ENCODE measurements at regions not wholly inside any gene's neighbourhood (a gene's known extent, or its start where the extent isn't known, plus 50 kb on each side); places are given as distances from the start of the nearest gene placed in this dataset.

DNA sequence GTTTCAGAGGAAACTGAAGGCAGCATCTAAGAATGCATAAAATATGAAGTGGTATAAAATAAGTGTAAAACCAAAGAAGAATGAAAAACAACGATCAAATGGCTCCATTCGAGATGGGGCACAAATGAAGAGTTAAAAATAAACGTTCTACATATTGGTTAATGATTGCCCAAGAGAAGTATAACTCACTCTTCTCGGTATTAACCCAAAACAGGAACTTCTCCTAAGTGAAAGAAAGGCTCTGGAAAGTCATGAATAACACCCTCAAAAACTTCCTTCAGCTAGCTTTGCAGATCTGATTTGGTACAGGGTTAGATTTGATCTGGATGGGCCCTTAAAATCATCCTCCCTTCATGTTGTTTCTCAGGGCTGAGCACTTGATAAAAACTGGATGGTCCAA is 94.3 kb upstream of the ADO start:
- no peak for DNase-seq

GRCh38 chr10:62715383-62715782 is 89.1 kb upstream of the ADO start:
- DNase-seq: no peak

DNA sequence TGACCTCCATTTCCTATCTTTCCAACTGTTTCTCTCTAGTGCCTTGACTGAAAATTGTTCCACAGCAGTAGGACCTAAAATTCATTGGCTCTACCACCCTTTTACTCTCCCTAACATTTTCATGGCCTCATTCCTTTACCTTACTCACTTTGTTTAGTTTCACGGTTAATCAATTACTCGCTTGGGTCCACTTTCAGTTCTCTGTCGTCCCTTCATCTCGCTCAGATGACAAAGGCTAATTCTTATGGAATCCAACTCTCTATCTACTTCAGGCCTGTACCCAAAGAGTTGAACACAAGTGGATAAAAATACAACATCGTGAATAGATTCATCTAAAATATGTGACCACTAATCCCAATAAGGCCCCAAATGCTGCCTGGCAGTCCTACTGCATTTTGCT is 85.9 kb upstream of the ADO start:
- DNase-seq: no peak

DNA sequence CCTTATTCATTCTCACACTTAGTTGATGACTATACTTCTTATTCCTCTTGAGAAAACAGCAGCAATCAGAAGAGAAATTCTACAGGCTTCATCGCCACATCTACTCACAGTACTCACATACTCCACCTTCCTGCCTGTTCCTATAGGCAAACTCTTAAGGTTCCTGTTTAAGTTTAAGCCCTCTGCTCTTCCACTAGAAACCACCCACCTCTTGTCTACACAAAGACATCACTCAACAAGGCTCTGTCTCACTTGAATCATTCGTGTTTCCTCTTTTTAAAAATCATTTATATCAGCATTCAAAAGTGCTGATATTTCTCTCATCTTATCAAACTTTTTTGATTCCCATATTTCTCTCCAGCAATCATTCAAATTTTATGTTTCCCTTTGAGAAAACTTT is 85.5 kb upstream of the ADO start:
- DNase-seq: no peak

DNA sequence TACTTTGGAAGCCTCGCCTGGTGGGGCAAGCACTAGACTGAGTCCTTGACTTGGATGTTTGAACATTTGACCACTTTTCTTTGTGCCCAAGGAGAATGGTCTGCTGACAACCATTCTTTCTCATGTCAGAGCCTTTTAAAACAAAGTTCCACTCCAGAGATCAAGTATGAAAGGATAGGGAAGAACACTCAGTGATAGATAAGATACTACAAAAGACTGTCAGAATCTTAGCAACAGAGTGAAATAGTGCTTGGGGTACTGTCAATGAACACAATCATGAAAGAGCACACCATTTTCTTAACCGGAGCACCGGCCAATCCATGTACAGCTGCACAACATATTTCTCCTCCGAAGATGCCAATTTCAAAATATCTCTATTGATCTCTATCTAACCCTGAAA is 82.8 kb upstream of the ADO start:
- DNase-seq: no peak

DNA sequence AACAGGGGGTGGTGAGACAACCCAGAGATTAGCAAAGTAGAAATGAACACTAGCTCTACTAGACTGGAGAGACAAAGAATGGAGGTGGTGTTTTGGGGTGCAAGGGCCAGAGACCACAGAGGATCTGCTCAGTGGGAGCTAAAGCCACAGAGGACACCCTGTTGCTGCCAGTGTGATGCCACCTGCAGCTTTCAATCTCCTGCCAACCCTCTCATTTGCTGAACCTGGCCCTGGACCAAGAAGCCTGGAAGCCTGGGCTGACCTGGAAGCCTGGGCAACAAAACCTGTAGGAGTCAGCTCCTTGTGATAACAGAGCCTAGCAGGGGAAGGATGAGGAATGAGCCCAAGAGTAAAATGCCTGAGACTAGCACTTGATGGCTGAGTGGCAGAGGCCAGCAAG is 81.1 kb upstream of the ADO start:
- no peak for DNase-seq

DNA sequence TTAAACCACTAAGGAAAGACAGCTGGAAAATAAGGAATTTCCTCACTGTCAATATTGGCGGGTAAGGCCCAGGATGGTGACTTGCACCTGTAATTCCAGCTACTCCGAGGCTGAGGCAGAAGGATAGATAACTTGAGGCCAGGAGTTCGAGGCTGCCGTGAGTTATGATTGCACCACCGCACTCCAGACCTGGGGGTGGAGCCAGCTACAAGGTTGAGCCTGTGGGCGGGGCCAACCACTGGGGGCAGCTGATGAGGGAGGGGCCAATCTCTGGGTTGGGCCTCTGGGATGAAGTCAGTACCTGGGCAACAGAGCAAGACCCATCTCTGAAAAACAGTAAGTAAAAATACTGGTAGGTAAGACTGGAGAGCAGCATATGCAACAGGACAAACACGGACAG is 80.1 kb upstream of the ADO start:
- DNase-seq: no peak

DNA sequence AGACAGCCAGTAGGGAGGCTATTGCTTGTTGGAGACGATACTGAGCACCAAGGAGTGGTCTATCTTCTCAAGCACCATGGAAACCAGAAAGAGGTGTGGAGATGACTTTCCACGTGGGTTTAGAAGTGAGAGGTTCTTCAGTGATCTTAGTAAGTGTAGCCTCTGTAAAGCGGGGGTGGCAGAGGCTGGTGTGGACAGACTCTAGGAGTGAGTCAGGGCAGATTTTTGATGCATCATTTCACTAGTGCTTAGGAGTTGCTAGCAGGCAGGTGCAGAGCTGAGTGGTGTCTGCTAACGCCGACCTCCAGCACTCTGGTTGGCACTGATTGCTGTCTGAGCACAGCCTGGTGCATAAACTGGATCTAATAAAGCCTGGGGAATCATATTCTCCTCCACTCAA is 78.4 kb upstream of the ADO start:
- DNase-seq: no peak

DNA sequence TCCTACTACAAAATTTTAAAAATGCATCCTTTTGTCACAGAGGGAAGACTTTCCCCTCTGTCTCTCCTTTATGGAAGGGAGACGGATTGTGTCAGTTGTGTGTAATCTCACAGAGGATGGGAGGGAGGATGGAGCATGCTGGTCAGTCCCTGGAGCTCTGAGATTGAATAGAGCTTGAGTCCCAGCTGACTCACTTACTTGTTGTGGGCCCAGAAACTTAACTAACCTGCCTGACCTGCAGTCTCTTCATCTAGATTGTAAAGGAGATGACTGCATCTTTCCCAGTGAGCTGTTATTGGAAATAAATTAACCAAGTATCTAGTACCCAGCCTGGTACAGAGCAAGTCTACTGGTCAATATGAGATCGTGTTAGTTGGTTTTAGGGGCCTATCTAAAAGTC is 77.9 kb upstream of the ADO start:
- no peak for DNase-seq

DNA sequence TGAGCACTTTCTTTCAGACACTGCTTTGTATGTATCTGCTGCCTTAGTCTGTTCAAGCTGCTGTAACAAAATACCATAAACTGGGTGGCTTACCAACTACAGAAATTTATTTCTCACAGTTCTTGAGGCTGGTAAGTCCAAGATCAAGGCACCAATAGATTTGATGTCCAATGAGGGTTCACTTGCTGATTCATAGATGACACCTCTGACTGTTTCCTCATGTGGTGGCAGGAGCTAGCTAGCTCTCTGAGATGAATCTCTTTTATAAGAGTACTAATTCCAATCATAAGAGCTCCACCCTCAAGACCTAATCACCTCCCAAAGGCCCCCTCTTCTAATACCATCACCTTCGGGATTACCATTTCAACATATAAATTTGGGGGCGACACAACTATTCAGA is 76.6 kb upstream of the ADO start:
- DNase-seq: no peak

DNA sequence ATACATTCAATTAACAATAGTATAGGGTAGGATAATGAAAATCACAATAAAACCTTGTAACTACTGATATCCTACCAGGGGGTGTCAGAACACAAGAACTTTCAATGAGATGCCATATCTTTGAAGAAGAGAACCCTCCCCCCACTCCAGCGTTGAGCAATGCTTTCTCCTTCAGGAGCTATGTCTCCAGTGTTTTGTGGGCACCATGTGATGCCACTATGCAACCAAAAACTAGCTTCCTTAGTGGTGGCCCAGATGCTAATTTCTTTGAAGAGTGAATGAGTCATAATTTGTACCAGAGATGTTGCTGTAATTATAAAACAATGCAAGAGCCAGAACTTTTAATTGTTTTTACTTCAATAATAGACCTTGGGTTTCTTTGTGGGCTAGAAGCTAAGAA is 76.0 kb upstream of the ADO start:
- DNase-seq: no peak

- DNase-seq: no peak
Measured at GRCh38 chr10:62732841-62733653, 71.5 kb upstream of the ADO start.

DNA sequence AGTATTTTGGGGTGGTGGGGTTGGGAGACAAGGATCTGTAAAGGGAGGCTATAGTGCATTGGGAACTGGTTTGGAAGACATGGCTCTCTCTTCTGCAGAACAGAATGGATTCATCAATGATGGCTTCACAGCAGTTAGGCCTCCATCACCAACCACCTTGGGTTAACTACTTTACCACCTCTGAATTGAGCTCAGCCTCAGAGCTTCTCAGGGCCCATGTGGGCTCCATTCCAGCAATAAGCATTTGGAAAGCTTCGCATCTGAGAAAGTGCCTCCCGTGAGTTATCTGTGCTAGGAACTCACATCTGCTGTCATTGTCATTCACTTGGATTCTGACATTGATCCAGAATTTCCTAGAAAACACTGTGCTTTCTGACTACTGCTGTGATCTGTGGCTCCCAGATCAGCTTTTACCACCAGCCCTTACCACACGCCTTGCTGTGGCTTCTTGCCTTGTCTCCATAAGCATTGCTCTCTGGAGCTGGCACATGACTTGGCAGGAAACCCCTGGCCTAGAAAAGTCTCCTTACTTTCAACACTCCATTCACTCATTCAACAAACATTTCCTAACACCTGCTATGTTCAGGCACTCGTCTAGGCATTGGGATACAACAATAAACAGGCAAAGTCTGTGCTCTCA is 70.7 kb upstream of the ADO start:
- no peak for DNase-seq

GRCh38 chr10:62734781-62735463 is 69.6 kb upstream of the ADO start:
- no peak for DNase-seq

DNA sequence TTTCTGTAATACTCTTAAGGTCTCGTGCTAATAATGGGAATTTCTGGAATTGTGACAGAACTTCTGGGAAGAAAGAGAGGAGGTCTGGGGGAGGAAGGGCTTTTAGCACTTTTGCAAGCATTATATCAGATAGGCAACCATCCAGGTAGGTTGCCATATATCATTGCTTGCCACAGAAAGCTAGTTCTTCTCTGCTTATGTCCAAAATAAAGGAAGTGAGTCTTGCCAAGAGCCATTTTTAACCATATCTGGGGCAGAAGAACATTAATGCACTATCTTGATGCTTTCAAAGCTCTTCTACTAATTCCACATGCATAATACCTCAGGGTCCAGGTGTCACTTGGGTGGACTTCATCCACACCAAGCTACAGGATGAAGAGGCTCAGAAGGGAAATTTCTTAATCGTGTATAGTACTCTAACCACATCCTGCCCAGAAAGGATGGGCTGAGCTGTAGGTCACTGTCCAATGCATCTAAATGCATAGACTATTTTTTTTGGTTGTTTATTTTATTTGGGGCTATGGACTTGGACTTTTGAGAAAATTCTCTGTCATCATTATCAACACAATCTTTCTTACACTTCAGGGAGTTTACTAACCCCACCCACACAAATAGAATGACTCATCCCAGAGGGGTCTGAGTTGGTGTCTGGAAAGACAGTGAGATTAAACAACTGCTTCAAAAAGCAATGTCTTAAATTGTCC is 68.9 kb upstream of the ADO start:
- DNase-seq: no peak

- no peak for DNase-seq
Measured at GRCh38 chr10:62736168-62736546, 68.4 kb upstream of the ADO start.

- DNase-seq: no peak
Measured at GRCh38 chr10:62738916-62739315, 65.6 kb upstream of the ADO start.

DNA sequence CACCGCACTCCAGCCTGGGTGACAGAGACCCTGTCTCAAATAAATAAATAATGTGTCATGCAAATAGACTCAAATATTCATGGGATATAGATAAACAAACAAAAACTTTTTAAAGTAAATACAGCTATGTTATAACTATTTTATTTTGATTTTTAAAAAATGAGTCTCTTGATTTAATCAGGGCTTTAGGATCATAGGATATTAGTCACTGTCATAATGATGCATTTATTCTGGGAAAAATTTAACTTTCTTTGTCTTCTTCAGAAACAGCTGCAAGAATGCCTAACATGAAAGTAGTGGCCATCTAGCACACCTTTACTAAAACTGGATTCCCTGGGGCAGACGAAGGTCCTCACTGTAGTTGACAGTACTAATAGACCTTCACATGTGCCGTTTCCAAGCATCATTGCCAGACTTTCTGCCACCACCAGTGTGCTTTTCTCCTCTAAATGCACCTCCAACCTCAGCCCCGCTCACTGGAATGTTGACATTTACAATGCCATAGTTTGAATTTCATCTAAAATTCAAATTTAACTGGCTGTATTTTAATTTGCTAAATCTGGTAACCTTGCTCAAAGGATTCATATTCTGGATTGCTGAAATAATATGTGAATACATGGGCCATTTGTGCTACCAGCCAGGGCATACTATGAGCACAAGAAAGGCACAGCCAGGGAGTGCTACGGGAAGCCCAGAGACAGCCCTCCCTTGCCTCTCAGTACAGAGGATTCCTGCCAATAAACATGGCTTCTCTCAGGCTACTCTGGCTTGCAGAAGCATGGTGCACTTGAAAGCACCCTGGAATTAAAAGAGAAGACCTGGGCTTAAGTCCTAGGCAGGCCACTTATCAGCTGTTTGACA is 63.4 kb upstream of the ADO start:
- DNase-seq: no peak

DNA sequence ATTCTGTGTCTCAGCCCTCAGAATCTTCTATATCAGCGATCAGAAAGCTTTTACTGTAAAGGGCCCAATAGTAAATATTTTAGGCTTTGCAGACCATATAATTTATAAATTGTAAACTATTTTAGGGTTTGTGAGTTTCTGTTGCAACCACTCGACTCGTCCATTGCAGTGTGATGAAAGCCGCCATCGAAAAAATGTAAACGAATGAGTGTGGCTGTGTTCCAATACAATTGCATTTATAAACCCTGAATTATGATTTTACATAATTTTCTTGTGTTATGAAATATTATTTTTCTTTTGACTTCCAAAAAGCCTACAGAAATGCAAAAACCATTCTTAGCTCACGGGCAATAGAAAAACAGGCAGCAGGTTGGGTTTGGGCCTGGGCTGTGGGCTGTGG is 62.5 kb upstream of the ADO start:
- no peak for DNase-seq

DNA sequence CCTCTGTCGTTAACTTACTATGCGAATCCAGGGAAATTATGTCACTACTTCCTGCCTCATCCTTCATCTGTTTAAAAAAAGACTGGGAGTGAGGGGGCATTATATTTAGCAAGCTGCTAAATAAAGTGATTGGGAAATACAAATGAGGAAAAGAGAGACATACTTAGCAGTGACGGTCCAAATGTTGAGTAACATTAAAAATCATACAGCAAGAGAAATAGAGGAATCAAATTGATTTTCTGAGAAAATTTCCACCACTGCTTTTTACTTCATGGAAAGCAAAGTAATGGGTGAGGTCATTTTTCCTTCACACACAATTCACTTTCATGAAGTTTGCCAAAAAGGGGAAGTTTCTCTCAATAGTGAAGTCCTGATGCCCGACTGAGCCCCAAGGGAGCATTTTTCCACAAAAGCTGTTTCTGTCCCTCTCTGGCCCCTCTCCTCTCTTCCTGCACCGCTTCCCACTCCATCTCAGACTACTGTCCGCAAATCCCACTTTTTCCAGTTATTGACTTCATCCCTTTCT is 61.9 kb upstream of the ADO start:
- DNase-seq: peak; percentile 26

DNA sequence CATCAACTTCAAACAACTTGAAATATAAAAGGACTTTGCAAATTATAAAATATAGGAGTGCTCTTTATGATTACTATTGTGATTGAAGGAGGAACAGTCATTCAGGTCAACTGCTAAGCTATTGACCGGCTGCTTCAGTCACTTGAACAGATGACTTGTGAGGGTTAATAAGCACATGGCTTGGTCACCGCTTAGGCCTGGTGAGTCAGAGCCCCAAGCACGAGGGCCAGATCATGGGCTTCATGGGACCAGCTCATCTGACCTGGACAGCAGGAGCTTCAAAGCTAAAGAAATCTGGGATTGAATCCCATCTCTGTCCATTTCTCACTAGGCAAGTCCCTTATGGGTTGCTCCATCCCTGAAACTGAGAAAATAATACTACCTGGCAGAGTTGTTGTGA is 60.4 kb upstream of the ADO start:
- no peak for DNase-seq

DNA sequence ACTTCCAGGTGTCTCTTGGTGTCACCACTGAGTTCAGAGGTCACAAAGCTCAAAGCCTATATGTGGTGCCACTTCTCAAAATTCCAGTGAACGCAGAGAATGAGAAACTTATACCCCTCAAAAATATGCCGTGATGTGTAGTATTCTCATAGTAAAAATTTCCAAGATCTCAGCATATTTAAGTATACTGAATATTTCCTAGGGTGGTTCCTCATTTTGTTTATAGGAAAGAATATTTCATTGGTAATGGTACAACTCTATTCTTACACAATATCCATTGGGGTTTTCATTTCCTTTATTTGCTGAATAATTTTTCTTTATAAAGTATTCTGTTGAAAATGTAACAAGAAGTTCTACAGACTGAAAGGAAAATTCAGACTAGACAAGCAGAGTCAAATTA is 58.9 kb upstream of the ADO start:
- DNase-seq: no peak
